ENCODE measurements at regions not wholly inside any gene's neighbourhood (a gene's known extent, or its start where the extent isn't known, plus 50 kb on each side); places are given as distances from the start of the nearest gene placed in this dataset.
A peak's percentile ranks its signal among the peaks of the same experiment; 100 is the strongest.

GRCh38 chr13:30141775-30142485, 165.4 kb downstream of the KATNAL1 start:
- H3K27ac ChIP-seq = peak overlapping the region in 3 of 4 donors; percentile 76 to 80 (median 80)

GRCh38 chr13:30140973-30141372, 166.4 kb downstream of the KATNAL1 start:
- no peaks in the 10 kb centered on the region for H3K36me3 ChIP-seq
- WGBS, 2 donors (ENCODE audit: low coverage in 1 of 2) = 95 to 100% methylated on average over 4 to 5 of the region's 12 CpGs
- no peak overlapping the region for H3K4me3 ChIP-seq
- H3K27ac ChIP-seq = no peak overlapping the region
- no peaks in the 10 kb centered on the region for H3K27me3 ChIP-seq
- H3K9me3 ChIP-seq = no peaks in the 10 kb centered on the region
- no peak for TF ChIP-seq POLR2A (IDR thresholded peaks at IDR 0.05)
- no peak for ATAC-seq
- H3K4me1 ChIP-seq = peaks cover 0 to 24% (median 17%) of the 10 kb centered on the region in 3 donors

More at GRCh38 chr13:30141775-30142485, 165.4 kb downstream of the KATNAL1 start:
- Histone ChIP-seq H3K9me3 (no peaks in the 10 kb centered on the region), H3K36me3 (no peaks in the 10 kb centered on the region), H3K27me3 (no peaks in the 10 kb centered on the region), H3K4me1 (peaks cover 0 to 24% (median 17%) of the 10 kb centered on the region in 3 donors), H3K4me3 (no peak overlapping the region)
- WGBS, 2 donors (ENCODE audit: low coverage in 1 of 2) = 69 to 87% methylated on average over 5 to 6 of the region's 6 CpGs
- TF ChIP-seq CTCF (IDR thresholded peaks at IDR 0.05) (no peak), POLR2AphosphoS5 (IDR thresholded peaks at IDR 0.05) (no peak), EP300 (IDR thresholded peaks at IDR 0.05) (no peak), POLR2A (IDR thresholded peaks at IDR 0.05) (no peak)
- no peak for ATAC-seq

GRCh38 chr13:30138511-30138910, 168.8 kb downstream of the KATNAL1 start:
- Histone ChIP-seq H3K36me3 (no peaks in the 10 kb centered on the region), H3K9me3 (no peaks in the 10 kb centered on the region), H3K4me3 (no peak overlapping the region), H3K27me3 (no peaks in the 10 kb centered on the region), H3K27ac (no peak overlapping the region), H3K4me1 (peaks cover 0 to 28% (median 16%) of the 10 kb centered on the region in 3 donors)
- no peak for TF ChIP-seq CTCF (IDR thresholded peaks at IDR 0.05)
- no peak for TF ChIP-seq POLR2AphosphoS5 (IDR thresholded peaks at IDR 0.05)
- TF ChIP-seq EP300 (IDR thresholded peaks at IDR 0.05) = no peak
- no peak for TF ChIP-seq POLR2A (IDR thresholded peaks at IDR 0.05)
- no peak for ATAC-seq
- 56 to 83% methylated on average over 1 to 6 of the region's 8 CpGs for WGBS, 2 donors (ENCODE audit: low coverage in 1 of 2)

GRCh38 chr13:30135868-30136267, 171.5 kb downstream of the KATNAL1 start:
- Histone ChIP-seq H3K4me3 (no peak overlapping the region), H3K36me3 (no peaks in the 10 kb centered on the region), H3K9me3 (no peaks in the 10 kb centered on the region), H3K27me3 (no peaks in the 10 kb centered on the region), H3K4me1 (peaks cover 0 to 24% (median 0%) of the 10 kb centered on the region in 3 donors), H3K27ac (no peak overlapping the region)
- no peak for ATAC-seq
- WGBS, 2 donors (ENCODE audit: low coverage in 1 of 2) = 95 to 100% methylated on average over 1 to 5 of the region's 5 CpGs
- TF ChIP-seq POLR2A (IDR thresholded peaks at IDR 0.05) (no peak), EP300 (IDR thresholded peaks at IDR 0.05) (no peak), POLR2AphosphoS5 (IDR thresholded peaks at IDR 0.05) (no peak), CTCF (IDR thresholded peaks at IDR 0.05) (no peak)

GRCh38 chr13:30135351-30135750, 172.0 kb downstream of the KATNAL1 start:
- Histone ChIP-seq H3K27ac (no peak overlapping the region), H3K4me3 (no peak overlapping the region), H3K27me3 (no peaks in the 10 kb centered on the region), H3K9me3 (no peaks in the 10 kb centered on the region), H3K36me3 (no peaks in the 10 kb centered on the region), H3K4me1 (peaks cover 0 to 24% (median 0%) of the 10 kb centered on the region in 3 donors)
- no peak for TF ChIP-seq POLR2AphosphoS5 (IDR thresholded peaks at IDR 0.05)
- no peak for TF ChIP-seq POLR2A (IDR thresholded peaks at IDR 0.05)
- TF ChIP-seq CTCF (IDR thresholded peaks at IDR 0.05) = no peak
- TF ChIP-seq EP300 (IDR thresholded peaks at IDR 0.05) = no peak
- WGBS, 2 donors (ENCODE audit: low coverage in 1 of 2) = 60 to 100% methylated on average over 1 of the region's 7 CpGs
- ATAC-seq = no peak
